ENCODE measurements at regions not wholly inside any gene's neighbourhood (a gene's known extent, or its start where the extent isn't known, plus 50 kb on each side); places are given as distances from the start of the nearest gene placed in this dataset.
"Not testable (repeated sequence)": the region's sequence is repeated elsewhere in the genome, so short reads cannot be mapped to it uniquely, and the experiment has no call there.

DNA sequence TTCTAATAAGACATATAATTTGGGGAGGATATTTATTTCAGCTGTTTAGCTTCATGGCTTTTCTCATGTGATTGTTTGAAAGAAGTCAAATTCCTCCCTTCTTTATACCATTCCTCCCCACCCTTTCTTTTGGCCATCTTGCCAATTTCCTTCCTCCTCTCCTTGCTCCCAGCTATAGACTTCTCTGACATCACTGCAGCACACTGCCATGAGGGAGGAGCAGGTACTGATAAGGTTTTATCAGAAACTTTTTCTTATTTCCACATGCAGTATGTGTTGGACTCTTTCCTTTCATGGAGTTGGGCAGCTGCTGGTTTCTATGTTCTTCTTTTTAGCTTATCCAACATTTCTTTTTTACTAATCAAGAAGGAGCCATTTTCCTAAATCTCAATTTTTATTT is 481.7 kb upstream of the NR3C2 start:
- Histone ChIP-seq H3K9me3 (no peaks in the 10 kb centered on the region), H3K4me1 (no peaks in the 10 kb centered on the region; the same call in 1 of the 2 replicates), H3K4me3 (no peak overlapping the region), H3K27me3 (ENCODE audit: low read depth) (no peaks in the 10 kb centered on the region), H3K36me3 (replicated peaks) (no peaks in the 10 kb centered on the region)
- in situ Hi-C loops (cut with MboI; ENCODE audit: low sequenced_read_pairs), result no loop called here
- no peak for DNase-seq (ENCODE audit: low spot score in 2 of 2)

DNA sequence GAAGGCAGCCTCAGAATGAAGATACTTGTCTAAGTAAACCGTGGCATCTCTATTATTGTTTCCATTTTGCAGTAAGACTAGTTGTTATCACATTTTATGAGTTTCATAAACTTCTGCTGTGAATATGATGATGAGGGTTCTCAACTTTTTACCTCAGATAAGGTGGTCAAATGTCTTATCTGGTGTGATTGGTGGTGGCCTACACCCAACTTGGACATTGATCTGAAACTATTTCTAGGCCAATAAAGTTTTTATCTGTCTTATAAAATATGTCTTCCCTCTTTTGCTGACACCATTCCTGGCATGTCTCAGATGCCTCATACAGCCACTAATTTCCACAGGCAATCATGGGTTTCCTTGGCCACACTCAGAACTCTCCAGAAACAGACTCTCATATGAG is 480.3 kb upstream of the NR3C2 start:
- Histone ChIP-seq H3K36me3 (replicated peaks) (no peaks in the 10 kb centered on the region), H3K4me1 (no peaks in the 10 kb centered on the region; the same call in 1 of the 2 replicates), H3K4me3 (no peak overlapping the region), H3K9me3 (no peaks in the 10 kb centered on the region), H3K27me3 (ENCODE audit: low read depth) (no peaks in the 10 kb centered on the region)
- in situ Hi-C loops (cut with MboI; ENCODE audit: low sequenced_read_pairs), result no loop called here
- DNase-seq (ENCODE audit: low spot score in 2 of 2), result no peak

DNA sequence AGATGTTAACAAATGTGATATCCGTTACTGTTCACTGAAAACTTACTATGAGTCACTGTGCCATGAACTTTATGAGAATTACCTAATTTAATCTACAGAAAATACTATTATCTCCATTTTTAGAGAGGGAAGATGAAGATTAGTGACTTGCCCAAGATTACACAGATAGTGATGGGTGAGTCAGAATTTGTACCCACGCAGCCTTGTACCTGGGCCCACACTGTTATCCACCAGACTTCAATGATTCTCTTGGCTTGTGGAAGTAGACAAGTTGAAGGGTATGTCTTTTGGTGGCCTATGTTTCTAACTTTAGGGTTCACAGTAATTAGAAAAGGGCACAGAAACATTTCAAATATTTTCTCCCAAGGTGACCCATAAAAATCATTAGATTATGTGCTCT is 472.5 kb upstream of the NR3C2 start:
- no peak overlapping the region for H3K4me3 ChIP-seq
- DNase-seq (ENCODE audit: low spot score in 2 of 2), result no peak
- no peaks in the 10 kb centered on the region for H3K4me1 ChIP-seq
- in situ Hi-C loops (cut with MboI; ENCODE audit: low sequenced_read_pairs), result no loop called here
- no peaks in the 10 kb centered on the region for H3K36me3 ChIP-seq (replicated peaks)
- no peaks in the 10 kb centered on the region for H3K9me3 ChIP-seq
- no peaks in the 10 kb centered on the region for H3K27me3 ChIP-seq (ENCODE audit: low read depth)

DNA sequence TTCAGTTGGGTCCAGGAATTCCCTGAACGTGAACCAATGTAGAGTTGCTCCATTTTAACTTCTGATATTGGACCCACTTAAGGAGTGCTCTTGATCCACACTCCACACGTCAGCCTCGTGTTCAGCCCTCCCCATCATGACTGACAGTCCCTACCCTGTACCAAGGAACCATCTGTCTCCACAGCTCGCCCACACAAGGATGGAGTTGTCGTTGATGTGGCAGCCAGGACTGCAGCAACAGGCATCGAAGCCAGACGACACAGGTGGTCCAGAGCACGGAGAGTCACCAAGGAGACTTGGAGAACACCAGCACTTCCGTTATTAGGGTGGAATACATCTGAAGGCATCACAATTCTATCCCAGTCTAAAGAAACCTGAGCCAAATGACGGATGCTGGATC is 472.1 kb upstream of the NR3C2 start:
- Histone ChIP-seq H3K9me3 (no peaks in the 10 kb centered on the region), H3K36me3 (replicated peaks) (no peaks in the 10 kb centered on the region), H3K4me1 (no peaks in the 10 kb centered on the region), H3K4me3 (no peak overlapping the region), H3K27me3 (ENCODE audit: low read depth) (no peaks in the 10 kb centered on the region)
- DNase-seq (ENCODE audit: low spot score in 2 of 2), result no peak
- in situ Hi-C loops (cut with MboI; ENCODE audit: low sequenced_read_pairs), result no loop called here

DNA sequence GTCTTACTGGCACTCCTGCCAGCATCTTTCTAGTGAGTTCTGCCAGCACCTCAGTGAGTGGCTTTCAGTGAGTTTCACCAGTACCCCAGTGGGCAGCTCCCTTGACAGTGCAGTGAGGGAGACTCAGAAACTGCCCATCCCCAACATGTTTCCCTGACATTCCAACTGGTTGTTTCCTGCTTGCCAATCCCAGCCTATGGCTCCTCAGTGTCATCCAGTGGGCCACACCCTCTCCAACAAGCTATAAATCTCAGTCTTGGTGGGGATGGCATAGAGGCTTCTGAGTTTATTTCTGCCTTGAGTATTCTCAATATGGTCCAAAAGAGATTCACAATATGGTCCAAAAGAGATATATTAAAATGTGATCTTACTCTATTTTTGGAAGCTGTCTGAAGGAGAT is 461.2 kb upstream of the NR3C2 start:
- Histone ChIP-seq H3K36me3 (replicated peaks) (no peaks in the 10 kb centered on the region), H3K4me3 (no peak overlapping the region), H3K4me1 (no peaks in the 10 kb centered on the region), H3K27me3 (ENCODE audit: low read depth) (no peaks in the 10 kb centered on the region), H3K9me3 (no peaks in the 10 kb centered on the region; the same call in 1 of the 2 replicates)
- no peak for DNase-seq (ENCODE audit: low spot score in 2 of 2)
- in situ Hi-C loops (cut with MboI; ENCODE audit: low sequenced_read_pairs), result no loop called here

DNA sequence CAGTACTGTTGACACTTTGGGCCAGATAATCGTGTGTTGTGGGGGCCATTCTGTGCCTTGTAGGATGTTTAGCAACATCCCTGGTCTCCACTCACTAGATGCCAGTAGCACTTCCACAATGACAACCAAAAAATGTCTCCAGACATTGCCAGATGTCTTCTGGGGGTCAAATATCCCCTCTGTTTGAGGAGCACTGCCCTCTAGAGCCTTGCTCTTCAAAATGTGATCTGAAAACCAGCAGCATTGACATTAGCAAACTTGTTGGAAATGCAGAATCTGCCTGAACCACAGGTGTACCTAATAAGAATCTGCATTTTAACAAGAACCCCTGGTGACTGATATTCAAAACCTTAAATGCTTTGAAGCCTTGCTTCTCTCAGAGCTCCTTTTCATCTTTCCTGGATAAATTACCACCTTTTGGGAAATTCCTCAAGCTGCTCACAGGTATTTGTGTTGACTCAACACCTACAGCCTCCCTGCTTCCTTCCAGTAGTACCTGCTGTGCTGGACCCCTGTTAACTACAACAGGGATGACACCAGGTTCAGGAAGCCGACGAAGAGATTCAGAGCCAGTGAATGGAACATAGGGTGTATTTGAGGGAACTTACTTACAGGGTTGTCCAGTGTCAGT is 459.0 kb upstream of the NR3C2 start:
- in situ Hi-C loops (cut with MboI; ENCODE audit: low sequenced_read_pairs), result no loop called here
- Histone ChIP-seq H3K36me3 (replicated peaks) (no peaks in the 10 kb centered on the region), H3K4me3 (no peak overlapping the region), H3K4me1 (no peaks in the 10 kb centered on the region), H3K27me3 (ENCODE audit: low read depth) (no peaks in the 10 kb centered on the region), H3K9me3 (no peaks in the 10 kb centered on the region; the same call in none of the 2 replicates)
- DNase-seq (ENCODE audit: low spot score in 2 of 2), result no peak

DNA sequence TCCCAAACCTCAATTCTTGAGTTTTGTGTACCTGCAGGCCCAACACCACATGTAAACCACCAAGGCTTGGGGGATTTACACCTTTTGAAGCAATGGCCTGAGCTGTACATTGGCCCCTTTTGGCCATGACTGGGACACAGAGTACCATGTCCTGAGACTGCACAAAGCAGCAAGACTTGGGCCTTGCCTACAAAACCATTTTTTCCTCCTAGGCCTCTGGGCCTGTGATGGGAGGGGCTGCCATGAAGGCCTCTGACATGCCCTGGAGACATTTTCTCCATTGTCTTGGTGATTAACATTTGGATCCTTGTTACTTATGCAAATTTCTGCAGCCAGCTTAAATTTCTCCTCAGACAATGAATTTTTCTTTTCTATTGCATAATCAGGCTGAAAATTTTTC is 455.9 kb upstream of the NR3C2 start:
- H3K36me3 ChIP-seq (replicated peaks); H3K4me3 ChIP-seq; H3K4me1 ChIP-seq; H3K27me3 ChIP-seq (ENCODE audit: low read depth); in situ Hi-C loops (cut with MboI; ENCODE audit: low sequenced_read_pairs); H3K9me3 ChIP-seq: not testable (repeated sequence)
- DNase-seq (ENCODE audit: low spot score in 2 of 2), result peak in 1 of 2 experiments; percentile 17

DNA sequence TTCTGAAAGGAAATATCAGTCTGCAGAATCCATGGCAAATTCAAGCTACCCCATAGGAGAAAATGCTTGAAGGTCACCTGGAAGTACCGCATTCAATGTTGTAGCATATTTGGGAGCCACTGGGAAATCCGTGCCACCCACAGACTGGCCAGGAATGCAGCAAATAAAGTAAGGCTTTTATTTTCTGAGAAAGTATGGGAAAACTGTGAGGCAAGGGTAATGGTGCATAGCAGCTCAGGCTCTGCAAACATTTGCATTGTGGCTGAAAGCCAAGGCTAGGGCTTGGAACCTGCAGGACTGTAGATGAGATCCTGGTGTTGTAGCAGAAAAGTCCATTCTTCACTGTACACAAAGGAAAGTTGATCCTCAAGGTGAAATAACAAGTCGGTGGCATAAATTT is 450.9 kb upstream of the NR3C2 start:
- DNase-seq (ENCODE audit: low spot score in 2 of 2), result no peak
- Histone ChIP-seq H3K4me3 (no peak overlapping the region), H3K9me3 (no peaks in the 10 kb centered on the region; the same call in 1 of the 2 replicates), H3K27me3 (ENCODE audit: low read depth) (no peaks in the 10 kb centered on the region), H3K36me3 (replicated peaks) (no peaks in the 10 kb centered on the region), H3K4me1 (no peaks in the 10 kb centered on the region)
- in situ Hi-C loops (cut with MboI; ENCODE audit: low sequenced_read_pairs), result no loop called here

DNA sequence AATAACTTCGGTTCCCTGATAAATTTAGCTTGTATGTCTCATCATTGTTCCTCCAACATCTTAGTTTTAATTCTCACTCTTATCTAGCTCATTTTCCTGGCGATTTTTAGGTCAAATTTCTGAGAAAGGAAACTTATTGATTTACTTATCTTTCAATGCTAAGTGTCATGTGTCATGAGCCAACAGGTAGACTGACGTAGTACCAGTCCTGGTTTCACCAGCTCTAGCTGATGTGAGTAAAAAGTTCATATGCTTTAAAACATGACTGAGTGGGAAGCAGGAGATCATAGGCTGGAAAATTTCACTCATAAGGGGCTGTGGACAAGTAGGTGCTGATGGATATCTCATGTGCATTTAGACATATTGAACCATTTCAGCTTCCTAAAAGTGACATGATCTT is 441.7 kb upstream of the NR3C2 start:
- in situ Hi-C loops (cut with MboI; ENCODE audit: low sequenced_read_pairs), result no loop called here
- no peaks in the 10 kb centered on the region for H3K27me3 ChIP-seq (ENCODE audit: low read depth)
- H3K4me1 ChIP-seq, result peaks cover 31% of the 10 kb centered on the region
- H3K9me3 ChIP-seq, result no peaks in the 10 kb centered on the region; the same call in 1 of the 2 replicates
- no peak overlapping the region for H3K4me3 ChIP-seq
- H3K36me3 ChIP-seq (replicated peaks), result no peaks in the 10 kb centered on the region
- DNase-seq (ENCODE audit: low spot score in 2 of 2), result no peak

DNA sequence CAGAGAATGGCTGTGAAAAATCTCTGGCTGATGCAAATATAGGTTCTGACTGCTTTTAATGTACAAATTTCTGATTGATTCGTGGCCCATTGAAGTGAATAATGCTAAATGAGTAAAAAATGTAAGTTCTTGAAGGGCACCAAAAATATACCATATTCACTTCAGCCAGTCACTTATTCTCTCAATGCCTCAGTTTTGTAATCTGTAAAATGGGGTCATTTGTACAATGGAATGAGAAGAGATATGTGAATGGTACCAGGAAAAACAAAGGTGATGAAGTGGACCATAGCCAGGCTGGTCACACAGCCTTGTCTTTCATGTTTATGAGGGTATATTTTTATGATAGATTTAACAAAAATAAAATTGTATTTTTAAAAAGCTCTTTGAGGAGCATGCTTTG is 441.2 kb upstream of the NR3C2 start:
- in situ Hi-C loops (cut with MboI; ENCODE audit: low sequenced_read_pairs), result no loop called here
- H3K36me3 ChIP-seq (replicated peaks), result no peaks in the 10 kb centered on the region
- no peak overlapping the region for H3K4me3 ChIP-seq
- no peaks in the 10 kb centered on the region; the same call in 1 of the 2 replicates for H3K9me3 ChIP-seq
- no peak for DNase-seq (ENCODE audit: low spot score in 2 of 2)
- no peaks in the 10 kb centered on the region for H3K27me3 ChIP-seq (ENCODE audit: low read depth)
- H3K4me1 ChIP-seq, result peaks cover 31% of the 10 kb centered on the region

DNA sequence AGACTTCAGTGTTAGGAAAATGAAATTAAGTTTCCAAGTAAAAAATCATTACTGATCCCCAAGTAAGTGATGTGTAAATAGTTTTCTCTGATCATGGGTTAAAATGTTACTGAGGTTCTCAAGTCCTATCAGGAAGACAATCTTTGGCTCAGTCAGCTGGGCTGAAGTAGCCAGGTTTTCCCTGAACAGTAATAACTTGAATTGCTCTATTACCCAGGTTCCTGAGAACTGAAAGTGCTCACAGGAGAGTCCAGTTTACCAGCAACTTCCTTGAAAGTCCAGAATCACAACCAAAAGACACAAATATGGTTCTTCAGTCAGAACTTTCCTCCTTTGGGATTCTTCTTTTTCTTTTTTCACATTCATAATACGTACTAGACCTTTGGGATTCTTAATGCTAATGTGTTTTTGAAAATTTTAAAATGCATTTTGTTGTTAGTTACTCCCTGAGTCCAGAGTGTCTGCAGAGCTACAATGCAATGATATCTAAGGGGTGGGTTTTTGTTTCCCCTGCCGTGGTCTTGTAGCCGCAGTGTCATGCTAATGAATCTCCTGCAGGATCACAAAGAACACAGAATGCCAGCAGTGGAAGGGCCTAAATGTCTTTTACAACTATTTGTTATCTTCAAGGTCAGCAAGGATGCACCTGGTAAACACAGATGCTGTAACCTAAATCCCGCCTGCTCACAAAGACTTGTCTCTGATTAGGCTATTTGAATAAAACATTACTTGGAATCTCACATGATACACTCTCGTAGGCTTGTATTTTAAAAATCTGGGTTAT is 439.8 kb upstream of the NR3C2 start:
- Histone ChIP-seq H3K4me3 (no peak overlapping the region), H3K27me3 (ENCODE audit: low read depth) (no peaks in the 10 kb centered on the region), H3K36me3 (replicated peaks) (no peaks in the 10 kb centered on the region), H3K4me1 (peaks cover 31% of the 10 kb centered on the region), H3K9me3 (no peaks in the 10 kb centered on the region; the same call in 1 of the 2 replicates)
- peak; percentile 77 to 92 for DNase-seq (ENCODE audit: low spot score in 2 of 2)
- in situ Hi-C loops (cut with MboI; ENCODE audit: low sequenced_read_pairs), result no loop called here

DNA sequence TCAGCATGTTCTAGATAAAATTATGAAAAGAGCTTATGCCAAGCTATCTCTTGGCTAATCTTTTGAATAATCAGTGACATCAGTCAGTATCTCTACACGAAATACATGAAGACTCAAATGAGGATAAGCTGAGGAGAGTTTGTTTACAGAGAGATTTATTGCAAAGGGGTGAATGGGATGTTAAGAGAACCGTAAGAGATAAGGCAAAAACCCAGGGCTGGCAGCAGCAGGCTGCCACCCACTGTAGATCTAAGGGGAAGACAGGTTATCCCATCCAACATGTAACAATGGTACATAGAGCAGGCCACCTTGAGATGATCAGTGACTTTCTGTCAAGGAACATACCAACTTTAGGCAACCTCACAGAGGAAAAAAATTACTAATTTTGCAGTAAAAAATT is 432.1 kb upstream of the NR3C2 start:
- no peaks in the 10 kb centered on the region for H3K27me3 ChIP-seq (ENCODE audit: low read depth)
- H3K36me3 ChIP-seq (replicated peaks), result no peaks in the 10 kb centered on the region
- no peaks in the 10 kb centered on the region for H3K9me3 ChIP-seq
- in situ Hi-C loops (cut with MboI; ENCODE audit: low sequenced_read_pairs), result no loop called here
- DNase-seq (ENCODE audit: low spot score in 2 of 2), result no peak
- H3K4me1 ChIP-seq, result peaks cover 11% of the 10 kb centered on the region
- no peak overlapping the region for H3K4me3 ChIP-seq

DNA sequence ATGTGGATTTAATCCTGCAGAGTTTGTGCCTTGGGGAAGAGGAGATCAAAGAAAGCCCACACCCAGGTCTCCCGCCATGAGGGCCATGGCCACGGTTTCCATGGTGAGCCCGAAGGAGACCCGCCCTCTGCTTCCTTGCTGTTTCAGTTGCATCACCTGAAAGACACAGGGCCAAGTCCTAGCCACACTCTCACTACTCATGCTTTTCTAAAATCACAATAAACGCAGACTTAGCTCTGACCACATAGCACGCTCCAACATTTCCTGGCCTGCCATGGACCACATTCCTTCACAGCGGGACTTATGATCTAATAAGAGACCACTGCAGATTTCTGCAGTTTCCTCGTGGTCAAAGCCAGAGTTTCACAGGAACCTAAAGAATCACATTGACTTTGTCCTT is 426.0 kb upstream of the NR3C2 start:
- H3K36me3 ChIP-seq (replicated peaks), result no peaks in the 10 kb centered on the region
- in situ Hi-C loops (cut with MboI; ENCODE audit: low sequenced_read_pairs), result no loop called here

DNA sequence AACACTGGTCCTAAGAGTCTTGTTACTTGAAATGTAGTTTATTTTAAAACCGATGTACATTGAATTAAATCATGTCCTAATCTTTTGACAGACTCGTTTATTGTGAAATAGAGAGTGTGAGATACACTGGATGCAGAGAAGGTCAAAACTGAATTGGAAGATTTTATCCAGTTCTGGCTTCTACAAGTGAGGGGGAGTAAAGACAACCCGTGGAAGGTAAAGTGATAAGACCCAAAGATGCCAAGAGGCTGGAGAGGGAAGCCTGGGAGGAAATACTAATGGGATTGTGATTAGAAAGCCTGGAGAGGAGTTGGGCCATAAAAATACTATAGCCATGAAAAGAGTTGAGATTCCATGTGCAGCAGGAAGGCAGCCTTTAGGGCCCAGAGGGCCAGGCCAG is 424.5 kb upstream of the NR3C2 start:
- Histone ChIP-seq H3K4me3 (no peak overlapping the region), H3K36me3 (replicated peaks) (no peaks in the 10 kb centered on the region), H3K9me3 (no peaks in the 10 kb centered on the region), H3K4me1 (no peaks in the 10 kb centered on the region), H3K27me3 (ENCODE audit: low read depth) (no peaks in the 10 kb centered on the region)
- in situ Hi-C loops (cut with MboI; ENCODE audit: low sequenced_read_pairs), result no loop called here
- no peak for DNase-seq (ENCODE audit: low spot score in 2 of 2)

More for the DNA sequence above, 426.0 kb upstream of the NR3C2 start:
- Histone ChIP-seq H3K9me3 (no peaks in the 10 kb centered on the region), H3K4me1 (peaks cover 7% of the 10 kb centered on the region), H3K4me3 (no peak overlapping the region), H3K27me3 (ENCODE audit: low read depth) (no peaks in the 10 kb centered on the region)
- no peak for DNase-seq (ENCODE audit: low spot score in 2 of 2)
